GM12892 (cell line): ENCODE measurements at regions not wholly inside any gene's neighbourhood (a gene's known extent, or its start where the extent isn't known, plus 50 kb on each side); places are given as distances from the start of the nearest gene placed in this dataset.

Source experiments
- POLR2A ChIP-seq: IDR thresholded peaks from 2 replicates; pipeline ENCODE4 v1.6.1; 2011; ENCODE audit warnings: low read depth, low read length, control low read depth
- POLR2AphosphoS5 ChIP-seq: IDR thresholded peaks from 2 replicates; pipeline ENCODE4 v1.6.1; 2011; ENCODE audit warnings: low read depth, low read length, control low read depth
- TAF1 ChIP-seq: IDR thresholded peaks from 2 replicates; pipeline ENCODE4 v1.6.1; 2011; ENCODE audit warnings: low read depth, mild to moderate bottlenecking, control low read depth, low read length, borderline replicate concordance

- TF ChIP-seq POLR2A (no peak), POLR2AphosphoS5 (no peak), TAF1 (no peak)
Measured at GRCh38 chr2:133685636-133686215, 117.5 kb upstream of the NCKAP5 start.
